CD4-positive, alpha-beta T cell treated with Interleukin-4 for 4 hours (primary cell): ENCODE measurements at regions not wholly inside any gene's neighbourhood (a gene's known extent, or its start where the extent isn't known, plus 50 kb on each side); places are given as distances from the start of the nearest gene placed in this dataset.
A peak's percentile ranks its signal among the peaks of the same experiment; 100 is the strongest.
"Not testable (repeated sequence)": the region's sequence is repeated elsewhere in the genome, so short reads cannot be mapped to it uniquely, and the experiment has no call there.

Experiments used
- DNase-seq: peaks from one replicate; pipeline ENCODE4 v3.0.0-alpha.2; 2020

- no peak for DNase-seq
Measured at GRCh38 chr12:89787763-89788162, 79.1 kb upstream of the ATP2B1 start.

GRCh38 chr12:89786177-89786810 is 77.7 kb upstream of the ATP2B1 start:
- DNase-seq, result no peak

GRCh38 chr12:89783359-89784060 is 74.9 kb upstream of the ATP2B1 start:
- DNase-seq, result no peak

GRCh38 chr12:89782807-89783206 is 74.2 kb upstream of the ATP2B1 start:
- DNase-seq, result no peak

GRCh38 chr12:89781946-89782550 is 73.4 kb upstream of the ATP2B1 start:
- DNase-seq, result no peak

- no peak for DNase-seq
Measured at GRCh38 chr12:89781156-89781555, 72.5 kb upstream of the ATP2B1 start.

- DNase-seq, result no peak
Measured at GRCh38 chr12:89779090-89779489, 70.5 kb upstream of the ATP2B1 start.

GRCh38 chr12:89777733-89778379 is 69.2 kb upstream of the ATP2B1 start:
- DNase-seq, result no peak

- no peak for DNase-seq
Measured at GRCh38 chr12:89775986-89776365, 67.3 kb upstream of the ATP2B1 start.

- DNase-seq, result no peak
Measured at GRCh38 chr12:89775063-89775985, 66.7 kb upstream of the ATP2B1 start.

- no peak for DNase-seq
Measured at GRCh38 chr12:89774645-89775044, 66.0 kb upstream of the ATP2B1 start.

- DNase-seq, result no peak
Measured at GRCh38 chr12:89770391-89770790, 61.8 kb upstream of the ATP2B1 start.

- DNase-seq, result no peak
Measured at GRCh38 chr12:89769483-89769818, 60.8 kb upstream of the ATP2B1 start.

GRCh38 chr12:89768586-89769482 is 60.2 kb upstream of the ATP2B1 start:
- DNase-seq, result peak; percentile 65

- peak; percentile 52 for DNase-seq
Measured at GRCh38 chr12:89765959-89766824, 57.6 kb upstream of the ATP2B1 start.

- not testable (repeated sequence) for DNase-seq
Measured at GRCh38 chr12:89764164-89764563, 55.5 kb upstream of the ATP2B1 start.

GRCh38 chr12:89762498-89763170 is 54.0 kb upstream of the ATP2B1 start:
- DNase-seq, result peak; percentile 25

GRCh38 chr12:89760783-89761182 is 52.1 kb upstream of the ATP2B1 start:
- peak; percentile 83 for DNase-seq
